ENCODE measurements at regions not wholly inside any gene's neighbourhood (a gene's known extent, or its start where the extent isn't known, plus 50 kb on each side); places are given as distances from the start of the nearest gene placed in this dataset.

- H3K27me3 Mint-ChIP-seq (ENCODE audit: low read depth): no peaks in the 10 kb centered on the region
- CTCF ChIA-PET: no interaction called here
- POLR2A ChIA-PET: interaction anchor here (0.7 kb wide), 1 partner anchor 82 kb away, joined by 3 read pairs; no protein-coding TSS in a partner anchor
Observed at GRCh38 chr3:35137612-35138011, 501.7 kb upstream of the ARPP21 start.

More at GRCh38 chr3:35137612-35138011, 501.7 kb upstream of the ARPP21 start:
- Mint-ChIP-seq H3K9me3 (peaks cover 15% of the 10 kb centered on the region), H3K4me3 (no peak overlapping the region), H3K36me3 (peaks cover 3% of the 10 kb centered on the region; the same call in 1 of the 2 replicates), H3K27ac (no peak overlapping the region), H3K4me1 (no peaks in the 10 kb centered on the region)
- DNase-seq (ENCODE audit: low spot score): no peak
- TF ChIP-seq ZNF281 (CRISPR knock-in tag; IDR thresholded peaks at IDR 0.05): no peak
- TF ChIP-seq HMGA2 (CRISPR knock-in tag; IDR thresholded peaks at IDR 0.05): no peak
- no peak for TF ChIP-seq ZNF232 (CRISPR knock-in tag; IDR thresholded peaks at IDR 0.05)
- TF ChIP-seq CREB1 (CRISPR knock-in tag; IDR thresholded peaks at IDR 0.05): no peak
- TF ChIP-seq ATF6 (CRISPR knock-in tag; IDR thresholded peaks at IDR 0.05): no peak
- no peak for TF ChIP-seq MAX (CRISPR knock-in tag; IDR thresholded peaks at IDR 0.05)
- no peak for TF ChIP-seq FOXP1 (CRISPR knock-in tag; IDR thresholded peaks at IDR 0.05; ENCODE audit: borderline replicate concordance)
- no peak for TF ChIP-seq NFYB (CRISPR knock-in tag; conservative IDR thresholded peaks at IDR 0.05; ENCODE audit: low read depth)
- no peak for TF ChIP-seq FOXJ3 (CRISPR knock-in tag; IDR thresholded peaks at IDR 0.05; ENCODE audit: borderline replicate concordance)
- no peak for TF ChIP-seq NFE2L1 (CRISPR knock-in tag; IDR thresholded peaks at IDR 0.05)
- no peak for TF ChIP-seq TEAD4 (CRISPR knock-in tag; IDR thresholded peaks at IDR 0.05)
- no peak for TF ChIP-seq IRF2 (CRISPR knock-in tag; IDR thresholded peaks at IDR 0.05; ENCODE audit: borderline replicate concordance, low read depth)
- TF ChIP-seq ATF2 (CRISPR knock-in tag; IDR thresholded peaks at IDR 0.05; ENCODE audit: borderline replicate concordance, low read depth): no peak
- TF ChIP-seq NR1H2 (CRISPR knock-in tag; IDR thresholded peaks at IDR 0.05): no peak
- no peak for TF ChIP-seq ERG (CRISPR knock-in tag; IDR thresholded peaks at IDR 0.05)
- ATAC-seq: no peak

Measured in WTC11 (cell line).